Esophagus squamous epithelium (tissue), 4 donors: ENCODE measurements at regions not wholly inside any gene's neighbourhood (a gene's known extent, or its start where the extent isn't known, plus 50 kb on each side); places are given as distances from the start of the nearest gene placed in this dataset.

Source experiments
- CTCF ChIP-seq, 6 experiments: fragments of 450-650 bp in 4 of 6; fragments of 200-600 bp in 2 of 6; sonication (generic) in 2 of 6; IDR thresholded peaks; one replicate each; pipeline ENCODE4 v1.5.1; 2016 to 2019; ENCODE audit warnings: antibody characterized with exemption in 6 of 6, mild to moderate bottlenecking in 4 of 6, moderate library complexity in 4 of 6
- POLR2A ChIP-seq, 4 donors: fragments of 450-650 bp; IDR thresholded peaks; one replicate each; pipeline ENCODE4 v1.6.1; 2017; ENCODE audit warnings: antibody characterized with exemption in 4 of 4, mild to moderate bottlenecking in 4 of 4, moderate library complexity in 3 of 4

GRCh38 chr6:145313041-145313855, 422.1 kb downstream of the EPM2A start:
- TF ChIP-seq CTCF (IDR thresholded peaks at IDR 0.05) (no peak), POLR2A (IDR thresholded peaks at IDR 0.05) (no peak)
